KBM-7 (cell line): ENCODE measurements at regions not wholly inside any gene's neighbourhood (a gene's known extent, or its start where the extent isn't known, plus 50 kb on each side); places are given as distances from the start of the nearest gene placed in this dataset.

Experiments used
- DNase-seq: peaks from one replicate; pipeline ENCODE4 v3.0.0-alpha.2; 2015
- in situ Hi-C: fragments of 300-500 bp; cut with MboI; formaldehyde crosslinking; loops from 2 replicates; pipeline ENCODE4 v1.14.3; 2020; ENCODE audit warnings: low sequenced_read_pairs, low pct_unique_long_range_greater_than_20kb, mixed read lengths

DNA sequence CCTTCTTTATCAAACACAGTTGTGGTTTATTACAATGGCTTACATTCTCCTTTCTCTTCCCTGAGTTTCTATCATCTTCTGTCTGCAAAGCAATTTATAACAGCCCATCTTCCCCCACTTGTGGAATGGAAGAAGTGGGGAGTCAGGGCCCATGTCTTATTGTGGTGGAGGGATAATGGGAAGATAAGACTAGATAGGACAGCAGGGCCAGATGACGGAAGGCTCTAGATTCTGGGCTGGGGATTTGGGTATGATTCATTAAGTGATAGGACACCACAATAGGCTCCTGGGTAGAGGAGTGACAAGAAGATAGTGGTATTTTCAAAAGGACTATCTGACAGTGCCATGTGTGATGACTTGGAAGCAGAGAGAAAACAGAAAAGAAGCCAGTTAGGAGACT is 450.6 kb downstream of the TTLL7 start:
- in situ Hi-C loops, result no loop called here
- DNase-seq, result no peak

GRCh38 chr1:83547901-83548300 is 451.0 kb downstream of the TTLL7 start:
- no peak for DNase-seq
- in situ Hi-C loops, result no loop called here

GRCh38 chr1:83546874-83547273 is 452.1 kb downstream of the TTLL7 start:
- no peak for DNase-seq
- in situ Hi-C loops, result no loop called here

DNA sequence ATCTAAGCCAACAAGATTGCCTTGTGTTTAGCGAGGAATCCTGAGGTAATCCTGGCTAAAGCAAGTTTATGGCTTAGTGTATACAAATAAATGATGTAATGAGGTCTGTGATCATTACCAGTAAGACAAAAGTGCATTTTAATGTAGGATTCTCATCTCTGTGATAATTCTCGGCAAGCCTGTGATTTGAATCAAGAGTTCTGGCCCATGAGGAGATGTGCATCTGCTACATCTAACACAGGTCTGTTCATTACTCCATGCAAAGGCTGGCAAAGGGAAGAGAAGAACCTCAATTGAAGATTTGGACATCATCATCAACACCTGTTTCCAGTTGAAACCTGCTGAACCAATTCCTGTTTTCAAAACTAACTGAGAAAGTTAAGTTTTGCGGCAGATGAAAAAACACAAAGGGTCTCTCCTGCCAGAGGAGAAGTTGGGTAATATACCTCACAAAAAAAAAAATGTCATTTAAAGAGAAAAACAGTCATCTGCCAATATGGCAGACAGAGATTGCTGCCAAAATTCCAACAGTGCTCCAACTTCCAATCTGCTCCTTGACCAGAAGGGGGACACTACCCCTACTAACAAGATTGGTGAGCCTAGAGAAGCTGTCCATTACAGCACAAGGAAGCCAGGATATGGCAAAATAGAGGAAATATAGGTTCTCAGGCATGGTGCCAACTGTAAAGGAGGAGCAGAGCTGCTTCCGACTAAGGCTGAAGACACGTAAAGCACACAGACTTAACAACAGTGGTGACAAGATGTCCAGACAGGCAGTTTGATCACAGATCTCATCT is 453.7 kb downstream of the TTLL7 start:
- in situ Hi-C loops, result no loop called here
- DNase-seq, result peak; percentile 34

DNA sequence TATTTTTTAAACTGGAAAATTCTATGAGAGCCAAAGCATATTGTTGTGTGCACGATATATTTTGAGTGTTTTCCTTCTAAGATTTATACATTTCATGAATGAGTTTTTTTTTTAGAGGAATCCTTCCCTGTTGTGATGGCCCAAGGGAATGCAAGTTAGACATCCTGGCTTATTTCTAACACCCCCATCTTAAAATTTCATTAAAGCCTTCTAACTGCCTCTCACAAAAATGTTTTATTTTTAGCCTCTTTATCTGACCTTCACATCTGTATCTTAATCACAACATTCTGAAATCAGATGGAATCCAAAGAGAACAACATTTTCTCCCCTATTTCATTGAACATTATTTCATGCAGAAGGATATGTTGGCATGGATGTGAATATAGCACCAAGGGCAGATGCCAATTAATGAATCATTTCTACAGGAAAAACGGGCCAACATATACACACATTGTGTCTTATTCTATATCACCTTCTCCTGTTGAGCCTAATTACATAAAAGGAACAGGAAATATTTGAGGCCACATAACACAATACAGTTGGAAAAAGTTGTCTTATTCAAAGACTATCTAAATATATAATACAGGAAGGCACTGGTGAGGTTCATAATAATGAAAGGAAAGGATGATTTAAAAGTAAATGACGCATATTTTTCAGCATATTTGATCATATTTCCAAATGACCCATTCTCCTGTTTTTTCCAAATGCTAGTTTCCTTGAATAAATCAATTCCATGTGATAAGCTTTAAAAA is 455.5 kb downstream of the TTLL7 start:
- DNase-seq, result no peak
- in situ Hi-C loops, result no loop called here

DNA sequence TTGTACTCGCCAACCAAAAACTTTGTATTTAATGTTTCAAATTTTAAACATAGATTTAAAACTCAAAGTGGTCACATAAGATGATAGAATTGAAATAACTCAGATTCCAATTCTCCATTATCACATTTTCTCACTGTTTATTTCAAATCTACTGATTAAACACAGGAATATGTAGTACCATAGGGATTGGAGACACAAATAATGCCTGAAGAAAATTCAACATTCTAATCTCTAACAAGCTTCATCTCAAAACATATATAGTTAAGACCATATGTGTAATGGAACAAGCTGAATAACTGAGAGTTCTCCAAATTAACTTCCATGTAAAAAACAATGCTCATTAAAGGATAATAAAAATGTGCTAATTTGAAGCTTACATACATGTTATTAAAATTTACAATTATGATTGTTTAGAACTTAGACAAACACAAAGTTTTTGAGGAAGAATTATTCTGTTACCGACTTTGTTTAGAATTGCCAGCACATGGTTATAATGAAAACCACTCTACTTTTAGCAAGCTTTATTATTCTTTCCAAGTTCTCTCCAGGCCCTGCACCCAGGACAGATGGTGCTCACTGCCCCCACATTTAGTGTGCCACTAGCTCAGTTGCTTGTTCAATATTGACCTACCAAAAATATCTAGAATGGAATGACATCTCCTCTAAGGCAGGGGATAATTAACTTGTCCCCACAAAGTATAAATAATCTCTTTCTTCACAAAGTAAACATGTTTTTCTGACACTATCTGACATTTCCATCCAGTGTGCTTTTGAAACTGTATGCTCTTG is 467.2 kb downstream of the TTLL7 start:
- no peak for DNase-seq
- in situ Hi-C loops, result no loop called here

- in situ Hi-C loops, result no loop called here
- DNase-seq, result no peak
These were observed 468.4 kb downstream of the TTLL7 start for GRCh38 chr1:83530506-83530905.

DNA sequence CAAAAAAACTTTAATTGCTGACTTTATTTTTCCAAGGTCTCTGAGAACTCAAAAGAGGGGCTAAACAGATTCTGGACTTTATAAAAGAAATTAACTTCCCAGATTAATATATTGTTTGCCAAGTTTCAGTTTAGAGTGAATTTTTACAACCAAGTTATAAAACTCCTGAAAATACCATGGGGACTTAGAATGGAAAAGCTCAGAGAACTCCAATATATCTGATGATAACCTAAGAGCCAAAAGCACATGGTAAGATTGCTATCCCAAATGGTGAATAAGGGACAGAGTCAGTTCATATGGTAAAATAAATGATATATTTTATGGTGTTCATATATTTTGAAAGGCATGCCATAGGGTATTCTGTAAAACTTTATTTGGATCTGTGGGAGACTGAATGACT is 470.9 kb downstream of the TTLL7 start:
- DNase-seq, result no peak
- in situ Hi-C loops, result no loop called here

- no peak for DNase-seq
- in situ Hi-C loops, result no loop called here
These were observed 478.1 kb downstream of the TTLL7 start for GRCh38 chr1:83520797-83521196.

DNA sequence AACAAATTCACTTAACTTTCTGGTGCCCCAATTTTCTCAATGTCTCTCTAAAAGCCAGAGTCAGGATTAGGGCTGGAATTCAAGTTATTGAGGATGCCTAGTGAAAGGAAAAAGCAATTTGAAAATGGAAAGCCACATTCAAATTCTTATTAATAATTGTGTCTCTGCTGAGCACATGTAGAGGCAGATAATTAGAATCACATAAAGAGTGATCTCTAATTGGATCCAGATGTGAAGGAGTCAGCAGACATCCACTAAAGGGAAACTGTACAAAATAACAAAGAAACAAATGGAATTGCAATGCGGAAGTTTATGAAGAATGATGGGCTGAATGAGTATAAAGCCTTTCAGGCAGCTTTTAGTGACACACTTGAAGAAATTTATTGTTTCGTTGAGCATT is 482.6 kb downstream of the TTLL7 start:
- in situ Hi-C loops, result no loop called here
- no peak for DNase-seq

- in situ Hi-C loops, result no loop called here
- DNase-seq, result no peak
These were observed 483.3 kb downstream of the TTLL7 start for GRCh38 chr1:83515578-83516154.

- DNase-seq, result no peak
- in situ Hi-C loops, result no loop called here
These were observed 486.3 kb downstream of the TTLL7 start for GRCh38 chr1:83512373-83513193.

- in situ Hi-C loops, result no loop called here
- DNase-seq, result no peak
These were observed 487.7 kb downstream of the TTLL7 start for GRCh38 chr1:83511146-83511726.

DNA sequence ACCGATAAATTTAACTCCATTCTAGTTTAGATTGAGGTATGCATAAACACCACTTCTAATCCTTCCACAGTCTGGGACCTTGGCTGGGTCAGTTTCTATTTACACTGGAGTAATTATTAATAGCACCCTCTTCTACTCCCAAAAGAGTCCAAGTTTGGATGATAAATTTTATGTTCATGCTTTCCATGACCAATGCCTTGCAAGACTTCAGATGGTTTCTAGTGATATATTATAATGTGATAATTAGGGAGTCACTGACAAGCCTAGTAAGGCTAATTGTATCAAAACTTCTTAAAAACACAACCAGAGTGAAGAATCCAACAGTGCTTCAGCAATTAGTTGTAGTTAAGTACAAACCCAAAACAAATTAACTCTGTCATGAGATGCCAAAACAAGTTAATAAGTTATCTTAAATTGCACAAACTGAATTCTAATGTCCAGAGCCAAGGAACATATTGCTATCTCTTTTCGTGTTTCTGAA is 489.6 kb downstream of the TTLL7 start:
- DNase-seq, result no peak
- in situ Hi-C loops, result no loop called here

DNA sequence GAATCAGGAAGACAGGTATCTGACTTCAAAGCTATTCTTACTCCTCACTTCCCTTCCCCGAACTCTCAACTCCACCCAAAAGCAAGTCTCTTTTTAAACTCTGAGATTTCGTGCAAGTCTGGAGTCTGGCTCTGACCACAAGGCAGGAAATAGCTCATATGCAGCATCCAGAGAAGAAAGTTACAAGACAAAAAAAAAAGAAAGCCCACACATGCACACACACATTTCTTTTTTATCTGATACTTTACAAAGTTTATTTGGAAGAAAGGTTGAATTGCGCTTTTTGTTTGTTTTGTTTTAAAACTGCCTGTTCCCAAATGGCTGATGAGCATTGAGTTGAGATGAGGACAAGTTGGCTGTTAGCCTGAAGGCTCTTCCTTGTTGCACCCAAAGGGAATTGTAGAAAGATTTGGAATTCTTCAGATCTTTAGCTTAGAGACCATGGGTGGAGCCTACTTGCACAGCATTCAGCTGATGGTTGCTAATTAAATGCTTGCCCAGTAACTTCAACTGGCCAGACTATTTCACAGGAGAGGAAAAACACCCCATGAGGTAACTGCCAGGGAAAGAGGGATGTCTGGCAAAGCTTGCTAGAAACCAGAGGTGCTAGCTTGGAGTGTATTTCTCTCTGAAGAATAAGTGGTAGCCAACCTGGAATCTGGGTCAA is 490.3 kb downstream of the TTLL7 start:
- peak; percentile 45 for DNase-seq
- in situ Hi-C loops, result no loop called here

GRCh38 chr1:83505148-83505547 is 493.8 kb downstream of the TTLL7 start:
- in situ Hi-C loops, result no loop called here
- DNase-seq, result no peak

GRCh38 chr1:83503153-83503552 is 495.8 kb downstream of the TTLL7 start:
- in situ Hi-C loops, result no loop called here
- no peak for DNase-seq
